ENCODE measurements at regions not wholly inside any gene's neighbourhood (a gene's known extent, or its start where the extent isn't known, plus 50 kb on each side); places are given as distances from the start of the nearest gene placed in this dataset.
"Not testable (repeated sequence)": the region's sequence is repeated elsewhere in the genome, so short reads cannot be mapped to it uniquely, and the experiment has no call there.

DNA sequence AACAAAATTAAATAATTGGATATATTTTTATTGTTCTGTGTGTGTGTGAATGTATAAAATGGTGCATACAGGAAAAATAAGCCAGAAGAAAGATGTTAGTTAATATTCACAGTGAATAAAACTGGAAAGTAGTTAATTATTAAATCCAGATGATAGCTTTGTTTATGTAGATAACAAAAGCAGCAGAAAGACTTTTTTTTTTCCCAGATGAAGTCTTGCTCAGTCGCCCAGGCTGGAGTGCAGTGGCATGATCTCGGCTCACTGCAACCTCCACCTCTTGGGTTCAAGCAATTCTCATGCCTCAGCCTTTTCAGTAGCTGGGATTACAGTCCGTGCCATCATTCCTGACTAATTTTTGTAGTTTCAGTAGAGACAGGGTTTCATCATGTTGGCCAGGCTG lies 140.1 kb downstream of the ZNF486 start:
- no peak overlapping the region for H3K27ac ChIP-seq
- H3K36me3 ChIP-seq: no peaks in the 10 kb centered on the region
- intact Hi-C loops (cut with DNase I; ENCODE audit: low total_unique reads): no loop called here
- no peaks in the 10 kb centered on the region for H3K4me1 ChIP-seq
- no peaks in the 10 kb centered on the region for H3K27me3 ChIP-seq
- H3K4me3 ChIP-seq: no peak overlapping the region
- H3K9me3 ChIP-seq: no peaks in the 10 kb centered on the region
- no peak for DNase-seq (ENCODE audit: low spot score in 2 of 2)
- TF ChIP-seq, protein P1, sequence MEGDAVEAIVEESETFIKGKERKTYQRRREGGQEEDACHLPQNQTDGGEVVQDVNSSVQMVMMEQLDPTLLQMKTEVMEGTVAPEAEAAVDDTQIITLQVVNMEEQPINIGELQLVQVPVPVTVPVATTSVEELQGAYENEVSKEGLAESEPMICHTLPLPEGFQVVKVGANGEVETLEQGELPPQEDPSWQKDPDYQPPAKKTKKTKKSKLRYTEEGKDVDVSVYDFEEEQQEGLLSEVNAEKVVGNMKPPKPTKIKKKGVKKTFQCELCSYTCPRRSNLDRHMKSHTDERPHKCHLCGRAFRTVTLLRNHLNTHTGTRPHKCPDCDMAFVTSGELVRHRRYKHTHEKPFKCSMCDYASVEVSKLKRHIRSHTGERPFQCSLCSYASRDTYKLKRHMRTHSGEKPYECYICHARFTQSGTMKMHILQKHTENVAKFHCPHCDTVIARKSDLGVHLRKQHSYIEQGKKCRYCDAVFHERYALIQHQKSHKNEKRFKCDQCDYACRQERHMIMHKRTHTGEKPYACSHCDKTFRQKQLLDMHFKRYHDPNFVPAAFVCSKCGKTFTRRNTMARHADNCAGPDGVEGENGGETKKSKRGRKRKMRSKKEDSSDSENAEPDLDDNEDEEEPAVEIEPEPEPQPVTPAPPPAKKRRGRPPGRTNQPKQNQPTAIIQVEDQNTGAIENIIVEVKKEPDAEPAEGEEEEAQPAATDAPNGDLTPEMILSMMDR (IDR thresholded peaks at IDR 0.05): no peak
- TF ChIP-seq POLR2A (IDR thresholded peaks at IDR 0.05) (no peak), POLR2AphosphoS5 (IDR thresholded peaks at IDR 0.05) (no peak)

DNA sequence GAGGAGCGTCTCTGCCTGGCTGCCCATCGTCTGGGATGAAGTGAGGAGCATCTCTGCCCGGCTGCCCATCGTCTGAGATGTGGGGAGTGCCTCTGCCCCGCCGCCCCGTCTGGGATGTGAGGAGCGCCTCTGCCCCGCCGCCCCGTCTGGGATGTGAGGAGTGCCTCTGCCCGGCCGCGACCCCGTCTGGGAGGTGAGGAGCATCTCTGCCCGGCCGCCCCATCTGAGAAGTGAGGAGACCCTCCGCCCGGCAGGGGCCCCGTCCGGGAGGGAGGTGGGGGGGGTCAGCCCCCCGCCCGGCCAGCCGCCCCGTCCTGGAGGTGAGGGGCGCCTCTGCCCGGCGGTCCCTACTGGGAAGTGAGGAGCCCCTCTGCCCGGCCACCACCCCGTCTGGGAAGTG lies 129.3 kb downstream of the ZNF486 start:
- DNase-seq (ENCODE audit: low spot score in 2 of 2); H3K27ac ChIP-seq; H3K4me3 ChIP-seq; H3K4me1 ChIP-seq; H3K27me3 ChIP-seq; H3K36me3 ChIP-seq; H3K9me3 ChIP-seq; intact Hi-C loops (cut with DNase I; ENCODE audit: low total_unique reads): not testable (repeated sequence)

DNA sequence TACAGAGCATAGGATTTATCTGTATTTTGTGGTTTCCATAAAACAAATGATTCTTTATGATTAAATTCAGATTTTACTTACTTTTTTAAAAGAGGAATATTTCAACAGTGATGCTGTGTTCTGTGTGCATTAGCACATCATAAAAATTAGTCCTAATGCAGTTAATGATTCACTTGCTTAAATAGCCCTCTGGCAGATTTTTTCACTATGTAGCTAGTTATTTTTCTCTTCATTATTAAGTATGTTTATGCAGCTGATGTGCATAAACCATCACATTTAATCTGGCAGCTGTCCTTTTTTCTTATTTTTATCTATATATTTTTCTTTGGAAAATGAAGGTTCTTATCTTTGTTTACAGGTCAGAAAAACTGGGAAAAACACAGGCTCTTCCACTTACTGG lies 127.2 kb downstream of the ZNF486 start:
- Histone ChIP-seq H3K4me3 (no peak overlapping the region), H3K27ac (no peak overlapping the region), H3K9me3 (peaks cover 0 to 5% of the 10 kb centered on the region in 2 donors), H3K27me3 (no peaks in the 10 kb centered on the region), H3K4me1 (no peaks in the 10 kb centered on the region), H3K36me3 (no peaks in the 10 kb centered on the region)
- no peak for TF ChIP-seq POLR2A (IDR thresholded peaks at IDR 0.05)
- no peak for TF ChIP-seq POLR2AphosphoS5 (IDR thresholded peaks at IDR 0.05)
- TF ChIP-seq, protein P1 (IDR thresholded peaks at IDR 0.05): no peak
- intact Hi-C loops (cut with DNase I; ENCODE audit: low total_unique reads): no loop called here
- DNase-seq (ENCODE audit: low spot score in 2 of 2): no peak

DNA sequence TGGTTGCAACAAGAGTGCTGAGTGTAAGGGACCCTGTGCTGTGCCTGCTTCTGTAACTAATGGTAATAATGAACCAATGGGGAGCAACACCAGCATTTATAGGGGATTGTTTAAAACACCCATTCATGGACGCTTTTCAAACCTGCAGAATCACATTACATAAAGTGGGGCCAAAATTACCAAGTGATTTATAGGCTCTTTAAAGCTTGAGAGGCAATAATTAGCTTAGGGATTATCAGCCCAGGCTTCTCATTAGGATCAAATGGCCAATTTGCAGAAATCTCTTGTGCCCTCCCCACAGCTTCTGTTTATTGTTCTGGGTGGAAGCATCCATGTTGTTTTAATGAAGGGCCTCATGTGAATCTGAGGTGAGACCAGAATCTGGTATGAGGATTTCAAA lies 125.5 kb downstream of the ZNF486 start:
- H3K4me3 ChIP-seq; H3K27me3 ChIP-seq; H3K36me3 ChIP-seq; intact Hi-C loops (cut with DNase I; ENCODE audit: low total_unique reads); H3K4me1 ChIP-seq; H3K27ac ChIP-seq; H3K9me3 ChIP-seq; DNase-seq (ENCODE audit: low spot score in 2 of 2): not testable (repeated sequence)

DNA sequence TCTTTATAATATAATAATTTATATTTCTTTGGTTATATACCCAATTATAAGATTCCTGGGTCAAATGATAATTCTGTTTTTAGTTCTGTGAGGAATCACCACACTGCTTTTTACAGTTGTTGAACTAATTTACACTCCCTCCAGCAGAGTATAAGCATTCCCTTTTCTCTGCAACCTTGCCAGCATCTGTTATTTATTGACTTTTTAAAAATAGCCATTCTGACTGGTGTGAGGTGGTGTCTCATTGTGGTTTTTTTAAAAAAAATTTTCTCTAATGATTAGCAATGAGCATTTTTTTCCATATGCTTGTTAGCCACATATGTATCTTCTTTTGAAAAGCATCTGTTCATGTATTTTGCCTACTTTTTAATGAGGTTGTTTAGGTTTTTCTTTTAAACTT lies 122.2 kb downstream of the ZNF486 start:
- Histone ChIP-seq H3K27me3 (no peaks in the 10 kb centered on the region), H3K9me3 (no peaks in the 10 kb centered on the region), H3K4me1 (no peaks in the 10 kb centered on the region), H3K4me3 (no peak overlapping the region), H3K36me3 (no peaks in the 10 kb centered on the region), H3K27ac (no peak overlapping the region)
- no peak for TF ChIP-seq POLR2AphosphoS5 (IDR thresholded peaks at IDR 0.05)
- no peak for TF ChIP-seq POLR2A (IDR thresholded peaks at IDR 0.05)
- TF ChIP-seq, protein P1 (IDR thresholded peaks at IDR 0.05): no peak
- intact Hi-C loops (cut with DNase I; ENCODE audit: low total_unique reads): no loop called here
- DNase-seq (ENCODE audit: low spot score in 2 of 2): no peak

DNA sequence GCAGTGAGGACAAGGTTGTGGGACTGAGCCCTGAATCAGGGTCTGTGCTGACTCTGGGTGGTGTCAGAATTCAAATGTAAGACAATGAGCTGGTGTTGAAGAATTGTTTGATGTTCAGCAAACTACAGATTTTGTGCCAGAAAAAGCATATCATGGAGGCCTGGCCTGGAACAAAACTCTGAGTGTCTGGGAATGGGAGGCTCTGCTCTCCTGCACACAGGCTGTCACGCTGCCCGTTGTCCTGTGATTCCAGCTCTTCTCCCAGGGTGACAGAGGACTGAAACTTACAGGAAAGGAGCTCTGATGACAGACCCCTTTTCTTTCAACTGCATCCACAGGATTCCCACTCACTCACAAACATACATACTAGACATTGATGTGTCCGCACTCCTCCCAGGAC lies 120.1 kb downstream of the ZNF486 start:
- H3K36me3 ChIP-seq: no peaks in the 10 kb centered on the region
- H3K4me1 ChIP-seq: no peaks in the 10 kb centered on the region
- intact Hi-C loops (cut with DNase I; ENCODE audit: low total_unique reads): no loop called here
- TF ChIP-seq POLR2A (IDR thresholded peaks at IDR 0.05) (no peak), POLR2AphosphoS5 (IDR thresholded peaks at IDR 0.05) (no peak)
- TF ChIP-seq, protein P1 (IDR thresholded peaks at IDR 0.05): no peak
- H3K9me3 ChIP-seq: no peaks in the 10 kb centered on the region
- H3K27me3 ChIP-seq: no peaks in the 10 kb centered on the region
- H3K27ac ChIP-seq: no peak overlapping the region
- DNase-seq (ENCODE audit: low spot score in 2 of 2): no peak
- no peak overlapping the region for H3K4me3 ChIP-seq

DNA sequence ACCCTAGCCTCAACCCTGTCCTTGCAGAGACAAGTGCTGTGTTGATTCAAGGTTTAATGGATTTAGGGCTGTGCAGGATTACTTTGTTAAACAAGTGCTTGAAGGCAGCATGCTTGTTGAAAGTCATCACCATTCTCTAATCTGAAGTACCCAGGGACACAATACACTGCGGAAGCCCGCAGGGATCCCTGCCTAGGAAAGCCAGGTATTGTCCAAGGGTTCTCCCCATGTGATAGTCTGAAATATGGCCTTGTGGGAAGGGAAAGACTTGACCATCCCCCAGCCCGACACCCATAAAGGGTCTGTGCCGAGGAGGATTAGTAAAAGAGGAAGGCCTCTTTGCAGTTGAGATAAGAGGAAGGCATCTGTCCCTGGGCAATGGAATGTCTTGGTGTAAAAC lies 118.9 kb downstream of the ZNF486 start:
- not testable (repeated sequence) for H3K4me3 ChIP-seq, H3K27me3 ChIP-seq

More for the DNA sequence above, 118.9 kb downstream of the ZNF486 start:
- H3K36me3 ChIP-seq; H3K9me3 ChIP-seq; H3K27ac ChIP-seq; H3K4me1 ChIP-seq; intact Hi-C loops (cut with DNase I; ENCODE audit: low total_unique reads); DNase-seq (ENCODE audit: low spot score in 2 of 2): not testable (repeated sequence)
